Tibial nerve (tissue), 4 donors: ENCODE measurements at regions not wholly inside any gene's neighbourhood (a gene's known extent, or its start where the extent isn't known, plus 50 kb on each side); places are given as distances from the start of the nearest gene placed in this dataset.

Experiments used
- DNase-seq, 2 donors: peaks; one replicate each; pipeline ENCODE4 v3.0.0-alpha.2; 2019; ENCODE audit warnings: low spot score in 2 of 2
- H3K27ac ChIP-seq, 4 donors: fragments of 200-600 bp; sonication (generic) in 3 of 4; one replicate each; pipeline ENCODE4 v1.5.1; 2017 to 2019; ENCODE audit warnings: mild to moderate bottlenecking in 1 of 4
- H3K27me3 ChIP-seq, 2 donors: fragments of 200-600 bp; sonication (generic) in 1 of 2; one replicate each; pipeline versions ENCODE4 v1.5.1 to v1.6.0; 2017 to 2019
- H3K36me3 ChIP-seq, 3 donors: fragments of 200-600 bp; sonication (generic); one replicate each; pipeline ENCODE4 v1.5.1; 2018 to 2019
- H3K4me1 ChIP-seq, 4 donors: fragments of 200-600 bp; sonication (generic) in 3 of 4; one replicate each; pipeline ENCODE4 v1.5.1; 2017 to 2019
- H3K4me3 ChIP-seq, 4 donors: fragments of 200-600 bp; sonication (generic) in 3 of 4; one replicate each; pipeline ENCODE4 v1.5.1; 2017 to 2019; ENCODE audit warnings: mild to moderate bottlenecking in 1 of 4, moderate library complexity in 1 of 4
- H3K9me3 ChIP-seq, 4 donors: fragments of 200-600 bp; sonication (generic) in 3 of 4; one replicate each; pipeline ENCODE4 v1.5.1; 2017 to 2019
- EP300 ChIP-seq, 2 donors: sonication (generic); formaldehyde crosslinking; IDR thresholded peaks; one replicate each; pipeline ENCODE4 v1.6.1; 2017; ENCODE audit warnings: antibody characterized with exemption in 2 of 2, mild to moderate bottlenecking in 1 of 2
- POLR2A ChIP-seq, 2 donors: fragments of 450-650 bp; IDR thresholded peaks; one replicate each; pipeline ENCODE4 v1.6.1; 2017; ENCODE audit warnings: antibody characterized with exemption in 2 of 2, mild to moderate bottlenecking in 2 of 2, moderate library complexity in 2 of 2
- WGBS, 2 donors: methylation state at CpG; one replicate each; pipeline ENCODE4 v1.1.5; 2018; 5-methylcytosine and 5-hydroxymethylcytosine counted together
- TF ChIP-seq, protein P1 (sequence below), 5 experiments: fragments of 200-600 bp in 3 of 5; fragments of 450-650 bp in 2 of 5; sonication (generic) in 3 of 5; IDR thresholded peaks; one replicate each; pipeline ENCODE4 v1.5.1; 2016 to 2019; ENCODE audit warnings: antibody characterized with exemption in 5 of 5, mild to moderate bottlenecking in 3 of 5, moderate library complexity in 2 of 5

DNA sequence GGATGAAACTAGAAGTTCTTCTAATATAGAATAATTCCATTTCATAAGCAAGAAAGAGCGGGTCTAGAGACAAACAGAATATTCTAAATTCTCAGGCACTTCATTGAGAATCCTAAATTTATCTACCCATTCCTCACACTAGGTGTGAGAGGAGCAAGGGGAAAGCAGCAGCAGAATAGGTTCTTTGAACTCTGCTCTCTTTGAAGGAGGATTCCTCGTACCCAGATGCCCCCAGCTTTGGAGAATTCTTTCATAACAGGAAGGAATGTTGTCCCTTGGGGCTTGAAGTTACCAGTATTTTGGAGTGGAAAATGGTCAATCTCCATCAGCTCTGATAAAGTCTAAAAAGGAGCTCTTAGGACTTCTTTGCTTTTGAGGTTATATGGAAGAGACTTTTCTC, 59.7 kb upstream of the RASGEF1B start:
- Histone ChIP-seq H3K36me3 (no peaks in the 10 kb centered on the region), H3K4me3 (no peak overlapping the region), H3K4me1 (peaks cover 0 to 2% (median 0%) of the 10 kb centered on the region in 4 donors), H3K27ac (no peak overlapping the region), H3K9me3 (peaks cover 0 to 12% (median 0%) of the 10 kb centered on the region in 4 donors), H3K27me3 (no peaks in the 10 kb centered on the region)
- DNase-seq, result no peak
- 53 to 64% methylated on average over 2 of the region's 2 CpGs for WGBS, 2 donors
- TF ChIP-seq POLR2A (IDR thresholded peaks at IDR 0.05) (no peak), EP300 (IDR thresholded peaks at IDR 0.05) (no peak)
- TF ChIP-seq, protein P1, sequence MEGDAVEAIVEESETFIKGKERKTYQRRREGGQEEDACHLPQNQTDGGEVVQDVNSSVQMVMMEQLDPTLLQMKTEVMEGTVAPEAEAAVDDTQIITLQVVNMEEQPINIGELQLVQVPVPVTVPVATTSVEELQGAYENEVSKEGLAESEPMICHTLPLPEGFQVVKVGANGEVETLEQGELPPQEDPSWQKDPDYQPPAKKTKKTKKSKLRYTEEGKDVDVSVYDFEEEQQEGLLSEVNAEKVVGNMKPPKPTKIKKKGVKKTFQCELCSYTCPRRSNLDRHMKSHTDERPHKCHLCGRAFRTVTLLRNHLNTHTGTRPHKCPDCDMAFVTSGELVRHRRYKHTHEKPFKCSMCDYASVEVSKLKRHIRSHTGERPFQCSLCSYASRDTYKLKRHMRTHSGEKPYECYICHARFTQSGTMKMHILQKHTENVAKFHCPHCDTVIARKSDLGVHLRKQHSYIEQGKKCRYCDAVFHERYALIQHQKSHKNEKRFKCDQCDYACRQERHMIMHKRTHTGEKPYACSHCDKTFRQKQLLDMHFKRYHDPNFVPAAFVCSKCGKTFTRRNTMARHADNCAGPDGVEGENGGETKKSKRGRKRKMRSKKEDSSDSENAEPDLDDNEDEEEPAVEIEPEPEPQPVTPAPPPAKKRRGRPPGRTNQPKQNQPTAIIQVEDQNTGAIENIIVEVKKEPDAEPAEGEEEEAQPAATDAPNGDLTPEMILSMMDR (IDR thresholded peaks at IDR 0.05), result no peak

DNA sequence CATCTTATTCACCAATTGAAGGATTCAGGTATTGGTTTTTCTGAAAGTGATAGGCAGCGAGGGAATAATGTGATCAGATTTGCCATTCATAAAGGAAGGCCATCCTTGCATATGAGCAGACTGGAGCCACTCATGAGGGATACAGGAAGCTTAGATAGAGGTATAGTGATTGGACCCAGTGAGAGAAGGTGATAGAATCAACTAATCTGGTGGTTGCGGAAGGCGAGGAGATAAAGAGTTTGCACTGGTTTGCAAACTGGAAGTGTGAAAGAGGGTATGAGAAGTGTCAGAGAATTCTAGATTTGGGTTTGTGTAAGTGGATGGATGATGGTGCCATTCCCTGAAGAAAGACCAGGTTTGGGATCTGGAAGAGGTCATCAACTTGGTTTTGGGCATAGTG, 57.3 kb upstream of the RASGEF1B start:
- 96 to 100% methylated on average over 3 of the region's 3 CpGs for WGBS, 2 donors
- H3K36me3 ChIP-seq, result no peaks in the 10 kb centered on the region
- H3K4me1 ChIP-seq, result peaks cover 0 to 2% (median 0%) of the 10 kb centered on the region in 4 donors
- TF ChIP-seq EP300 (IDR thresholded peaks at IDR 0.05), result no peak
- TF ChIP-seq, protein P1 (IDR thresholded peaks at IDR 0.05), result no peak
- no peak for TF ChIP-seq POLR2A (IDR thresholded peaks at IDR 0.05)
- H3K4me3 ChIP-seq, result no peak overlapping the region
- DNase-seq, result no peak
- H3K27me3 ChIP-seq, result no peaks in the 10 kb centered on the region
- no peak overlapping the region for H3K27ac ChIP-seq
- H3K9me3 ChIP-seq, result peaks cover 0 to 12% (median 0%) of the 10 kb centered on the region in 4 donors

DNA sequence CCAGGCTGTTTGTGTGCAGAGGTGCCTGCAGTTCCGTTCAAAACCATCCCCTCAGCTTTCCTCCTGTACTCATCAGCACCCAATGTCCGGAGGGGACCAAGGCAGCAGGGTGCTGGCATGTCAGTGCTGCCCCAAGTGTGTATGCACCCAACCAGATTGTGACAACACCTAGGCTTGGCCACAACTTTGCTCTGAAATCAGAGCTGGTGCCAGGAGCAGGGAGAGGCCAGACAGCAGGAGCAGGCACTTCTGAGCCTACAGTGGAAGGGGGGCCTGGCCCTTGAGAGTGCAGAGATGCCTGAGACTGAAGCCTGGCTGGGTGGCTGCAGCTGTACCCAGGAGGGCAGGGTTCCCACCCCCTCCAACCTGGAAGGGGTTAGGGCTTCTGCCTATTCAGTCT, 56.5 kb upstream of the RASGEF1B start:
- WGBS, 2 donors, result 94 to 100% methylated on average over 2 of the region's 2 CpGs
- H3K4me3 ChIP-seq, result no peak overlapping the region
- H3K9me3 ChIP-seq, result peaks cover 0 to 12% (median 0%) of the 10 kb centered on the region in 4 donors
- H3K36me3 ChIP-seq, result no peaks in the 10 kb centered on the region
- no peak for TF ChIP-seq POLR2A (IDR thresholded peaks at IDR 0.05)
- no peak for TF ChIP-seq EP300 (IDR thresholded peaks at IDR 0.05)
- TF ChIP-seq, protein P1 (IDR thresholded peaks at IDR 0.05), result no peak
- no peak overlapping the region for H3K27ac ChIP-seq
- H3K4me1 ChIP-seq, result peaks cover 0 to 6% (median 0%) of the 10 kb centered on the region in 4 donors
- no peaks in the 10 kb centered on the region for H3K27me3 ChIP-seq
- no peak for DNase-seq

DNA sequence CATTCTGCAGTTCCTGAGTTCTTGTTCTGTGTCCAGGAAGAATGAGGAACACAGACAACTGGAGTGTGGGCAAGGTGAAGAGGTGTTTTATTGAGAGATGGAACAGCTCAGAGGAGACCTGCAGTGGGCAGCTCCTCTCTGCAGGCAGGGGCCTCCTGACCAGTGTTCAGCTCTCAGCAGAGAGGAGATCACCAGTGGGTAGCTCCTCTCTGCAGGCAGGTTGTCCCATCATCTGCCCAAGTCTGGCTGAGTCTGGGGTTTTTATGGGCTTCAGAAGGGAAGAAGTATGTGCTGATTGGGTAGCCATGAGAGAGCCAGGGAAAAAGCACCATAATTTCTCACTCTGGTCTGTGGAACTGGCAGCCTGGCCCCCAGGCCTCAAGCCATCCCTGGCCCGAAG, 56.0 kb upstream of the RASGEF1B start:
- peaks cover 0 to 6% (median 0%) of the 10 kb centered on the region in 4 donors for H3K4me1 ChIP-seq
- no peaks in the 10 kb centered on the region for H3K36me3 ChIP-seq
- TF ChIP-seq, protein P1 (IDR thresholded peaks at IDR 0.05), result no peak
- TF ChIP-seq POLR2A (IDR thresholded peaks at IDR 0.05) (no peak), EP300 (IDR thresholded peaks at IDR 0.05) (no peak)
- DNase-seq, result no peak
- no peak overlapping the region for H3K27ac ChIP-seq
- 83 to 86% methylated on average over 1 of the region's 1 CpG for WGBS, 2 donors
- H3K27me3 ChIP-seq, result no peaks in the 10 kb centered on the region
- H3K9me3 ChIP-seq, result peaks cover 0 to 12% (median 0%) of the 10 kb centered on the region in 4 donors
- no peak overlapping the region for H3K4me3 ChIP-seq

DNA sequence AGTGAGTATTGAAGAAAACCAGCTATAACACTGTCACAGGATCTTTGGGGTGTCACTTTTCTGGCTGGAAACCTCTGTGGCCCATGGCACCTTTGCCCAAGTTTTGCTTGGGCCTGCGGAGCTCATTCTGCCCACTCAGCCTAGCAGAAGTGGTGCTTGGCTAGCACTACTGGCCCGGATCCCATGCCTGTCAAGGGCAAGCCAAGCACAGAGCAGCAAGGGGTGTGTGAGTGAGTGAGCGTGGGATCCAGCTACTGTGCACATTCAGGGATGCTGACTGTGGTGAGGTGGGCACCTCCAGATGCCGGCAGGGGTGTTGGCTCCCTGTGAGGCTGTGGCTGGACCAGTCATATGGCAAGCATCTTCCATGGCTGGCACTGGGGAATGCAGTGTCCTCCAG, 55.4 kb upstream of the RASGEF1B start:
- Histone ChIP-seq H3K36me3 (no peaks in the 10 kb centered on the region), H3K4me3 (no peak overlapping the region), H3K27ac (no peak overlapping the region), H3K27me3 (no peaks in the 10 kb centered on the region), H3K9me3 (peaks cover 0 to 12% (median 0%) of the 10 kb centered on the region in 4 donors), H3K4me1 (peaks cover 0 to 6% (median 0%) of the 10 kb centered on the region in 4 donors)
- no peak for DNase-seq
- 57 to 74% methylated on average over 4 of the region's 4 CpGs for WGBS, 2 donors
- TF ChIP-seq EP300 (IDR thresholded peaks at IDR 0.05) (no peak), POLR2A (IDR thresholded peaks at IDR 0.05) (no peak)
- TF ChIP-seq, protein P1 (IDR thresholded peaks at IDR 0.05), result no peak
